Cardiac fibroblast (primary cell): ENCODE measurements at regions not wholly inside any gene's neighbourhood (a gene's known extent, or its start where the extent isn't known, plus 50 kb on each side); places are given as distances from the start of the nearest gene placed in this dataset.
A peak's percentile ranks its signal among the peaks of the same experiment; 100 is the strongest.

Experiments used
- DNase-seq, 2 donors: peaks; one replicate each; pipeline versions ENCODE4 v3.0.0 to v3.0.0-alpha.2; 2010; ENCODE audit warnings: low read depth in 2 of 2
- H3K4me3 ChIP-seq, 2 donors: replicated peaks in 1 of 2; 1 replicate in 1 of 2; 2 replicates in 1 of 2; pipeline ENCODE4 v1.5.1; 2011; ENCODE audit warnings: low read depth in 2 of 2, low read length in 2 of 2, mild to moderate bottlenecking in 2 of 2, moderate library complexity in 1 of 2
- TF ChIP-seq, protein P1 (sequence below): IDR thresholded peaks from one replicate; pipeline ENCODE4 v1.5.1; 2011; ENCODE audit warnings: low read depth, mild to moderate bottlenecking, low read length, inconsistent platforms

DNA sequence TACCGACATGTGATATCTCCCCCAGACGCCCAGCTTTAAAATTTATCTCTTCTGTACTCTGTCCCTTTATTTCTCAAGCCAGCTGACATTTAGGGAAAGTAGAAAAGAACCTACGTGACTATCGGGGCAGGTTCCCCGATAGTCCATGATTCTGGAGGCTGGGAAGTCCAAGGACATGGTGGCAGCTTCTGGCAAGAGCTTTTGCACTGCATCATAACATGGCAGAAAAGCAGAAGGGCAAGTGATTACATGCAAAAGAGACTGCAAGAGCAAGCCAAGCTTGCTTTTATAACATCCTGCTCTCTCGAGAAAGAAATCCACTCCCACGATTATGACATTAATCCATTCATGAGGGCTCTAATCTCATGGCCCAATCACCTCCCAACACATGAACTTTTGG, 113.2 kb downstream of the CD164 start:
- TF ChIP-seq, protein P1, sequence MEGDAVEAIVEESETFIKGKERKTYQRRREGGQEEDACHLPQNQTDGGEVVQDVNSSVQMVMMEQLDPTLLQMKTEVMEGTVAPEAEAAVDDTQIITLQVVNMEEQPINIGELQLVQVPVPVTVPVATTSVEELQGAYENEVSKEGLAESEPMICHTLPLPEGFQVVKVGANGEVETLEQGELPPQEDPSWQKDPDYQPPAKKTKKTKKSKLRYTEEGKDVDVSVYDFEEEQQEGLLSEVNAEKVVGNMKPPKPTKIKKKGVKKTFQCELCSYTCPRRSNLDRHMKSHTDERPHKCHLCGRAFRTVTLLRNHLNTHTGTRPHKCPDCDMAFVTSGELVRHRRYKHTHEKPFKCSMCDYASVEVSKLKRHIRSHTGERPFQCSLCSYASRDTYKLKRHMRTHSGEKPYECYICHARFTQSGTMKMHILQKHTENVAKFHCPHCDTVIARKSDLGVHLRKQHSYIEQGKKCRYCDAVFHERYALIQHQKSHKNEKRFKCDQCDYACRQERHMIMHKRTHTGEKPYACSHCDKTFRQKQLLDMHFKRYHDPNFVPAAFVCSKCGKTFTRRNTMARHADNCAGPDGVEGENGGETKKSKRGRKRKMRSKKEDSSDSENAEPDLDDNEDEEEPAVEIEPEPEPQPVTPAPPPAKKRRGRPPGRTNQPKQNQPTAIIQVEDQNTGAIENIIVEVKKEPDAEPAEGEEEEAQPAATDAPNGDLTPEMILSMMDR = no peak
- no peak overlapping the region for H3K4me3 ChIP-seq
- DNase-seq = no peak

DNA sequence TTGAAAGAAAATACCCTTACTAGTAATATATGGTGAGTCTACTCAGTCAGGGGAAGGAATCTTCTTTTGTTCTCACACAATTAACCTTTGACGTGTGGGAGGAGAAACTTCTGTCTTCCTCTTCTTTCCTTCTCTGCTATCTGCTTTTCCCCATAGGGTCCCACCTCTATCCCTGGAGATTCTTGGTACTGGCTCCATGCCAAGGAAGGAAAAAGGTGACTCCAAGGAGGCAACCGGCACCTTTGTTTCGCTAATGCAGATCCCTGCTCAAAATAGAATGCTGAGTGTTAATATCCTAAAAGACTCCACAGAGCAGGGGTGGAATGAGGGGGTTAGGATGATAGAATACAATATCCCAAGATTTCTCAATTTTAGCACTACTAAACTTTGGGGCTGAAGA, 116.7 kb downstream of the CD164 start:
- no peak overlapping the region for H3K4me3 ChIP-seq
- TF ChIP-seq, protein P1 = no peak
- DNase-seq = no peak

GRCh38 chr6:109263873-109264700, 118.2 kb downstream of the CD164 start:
- TF ChIP-seq, protein P1 = no peak
- H3K4me3 ChIP-seq = no peak overlapping the region
- DNase-seq = no peak

GRCh38 chr6:109262261-109262660, 120.0 kb downstream of the CD164 start:
- DNase-seq = no peak
- no peak overlapping the region for H3K4me3 ChIP-seq
- TF ChIP-seq, protein P1 = no peak

DNA sequence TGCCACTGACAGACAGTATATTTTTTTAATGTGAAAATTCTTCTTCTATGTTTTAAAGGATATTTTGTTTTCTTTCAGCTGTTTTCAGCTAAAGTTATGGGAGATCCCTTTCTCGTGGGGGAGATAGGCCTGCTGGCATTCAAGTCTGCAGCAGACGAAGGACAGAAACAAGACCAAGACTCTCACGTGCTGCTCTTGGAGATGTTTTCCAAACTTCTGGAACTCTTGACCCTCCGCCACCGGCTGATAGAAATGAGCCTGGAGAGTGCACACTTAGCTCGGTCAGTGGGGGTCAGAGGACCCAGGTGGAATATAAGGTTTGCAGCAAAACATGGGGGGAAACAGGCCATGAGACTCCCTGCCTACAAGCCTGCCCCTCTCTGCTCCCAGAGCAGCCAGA, 120.5 kb downstream of the CD164 start:
- H3K4me3 ChIP-seq = no peak overlapping the region
- TF ChIP-seq, protein P1 = no peak
- no peak for DNase-seq

GRCh38 chr6:109260701-109261100, 121.6 kb downstream of the CD164 start:
- no peak for DNase-seq
- TF ChIP-seq, protein P1 = no peak
- no peak overlapping the region for H3K4me3 ChIP-seq

DNA sequence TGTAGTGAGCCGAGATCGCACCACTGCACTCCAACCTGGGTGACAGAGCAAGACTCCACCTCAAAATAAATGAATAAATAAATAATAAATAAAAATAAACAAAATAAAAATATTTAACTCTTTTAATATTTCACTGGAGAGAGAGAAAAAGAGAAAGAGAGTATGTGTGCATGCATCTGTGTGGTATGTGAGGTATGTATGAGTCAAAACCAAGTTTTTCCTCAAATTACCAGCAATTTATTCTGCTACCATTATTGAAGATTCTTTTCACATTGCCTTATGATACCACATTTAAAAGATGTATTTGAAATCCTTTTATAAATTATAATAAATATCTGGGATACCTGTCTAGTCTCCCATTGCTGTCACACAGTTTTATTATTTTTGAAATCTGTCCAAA, 122.1 kb downstream of the CD164 start:
- peak in 1 of 2 donors; percentile 58 for DNase-seq
- no peak overlapping the region for H3K4me3 ChIP-seq
- TF ChIP-seq, protein P1 = no peak
